ENCODE measurements at regions not wholly inside any gene's neighbourhood (a gene's known extent, or its start where the extent isn't known, plus 50 kb on each side); places are given as distances from the start of the nearest gene placed in this dataset.

- Histone ChIP-seq H3K4me2 (ENCODE audit: low read depth, low read length) (no peak overlapping the region), H3K27ac (ENCODE audit: low read length) (no peak overlapping the region), H3K9ac (ENCODE audit: low read length) (no peak overlapping the region)
Observed at GRCh38 chr2:62343206-62343605, 147.3 kb downstream of the B3GNT2 start.

DNA sequence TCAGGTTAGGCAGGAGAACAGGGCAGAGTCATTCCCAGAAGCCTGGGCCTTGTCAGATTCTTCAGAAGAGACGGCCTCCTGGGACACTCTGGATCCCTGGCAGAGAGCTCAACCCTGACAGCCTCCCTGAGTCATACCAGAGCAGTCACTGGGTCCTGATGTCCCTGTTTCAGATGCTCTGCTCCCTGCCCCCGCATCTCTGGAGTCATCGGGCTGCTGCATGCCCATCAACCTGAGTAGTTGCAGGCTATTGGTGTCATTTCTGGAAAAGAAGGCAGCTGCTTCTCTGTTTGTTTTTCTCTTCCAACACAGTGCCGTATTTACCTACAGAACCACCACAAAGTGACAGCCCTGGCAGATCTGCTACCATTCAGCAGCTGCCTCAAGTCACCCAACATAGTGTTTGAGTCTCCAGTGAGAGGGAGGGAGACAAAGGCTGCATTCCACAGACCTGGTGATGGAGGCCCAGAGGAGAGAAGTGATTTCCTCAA, 145.1 kb downstream of the B3GNT2 start:
- no peaks in the 10 kb centered on the region for H4K20me1 ChIP-seq (ENCODE audit: insufficient read depth, low read length)
- peaks cover 2% of the 10 kb centered on the region; the same call in 1 of the 2 replicates for H3K4me1 ChIP-seq (ENCODE audit: low read length)
- no peaks in the 10 kb centered on the region for H3K36me3 ChIP-seq (replicated peaks; ENCODE audit: insufficient read depth, low read length)
- H3K4me2 ChIP-seq (ENCODE audit: low read depth, low read length) = no peak overlapping the region
- no peaks in the 10 kb centered on the region for H3K79me2 ChIP-seq (ENCODE audit: low read length)
- no peaks in the 10 kb centered on the region for H3K9me3 ChIP-seq (replicated peaks; ENCODE audit: insufficient read depth, low read length)
- TF ChIP-seq EZH2phosphoT487 (IDR thresholded peaks at IDR 0.05; ENCODE audit: low read length) (no peak), CTCF (IDR thresholded peaks at IDR 0.05; ENCODE audit: low read length) (no peak), EZH2 (optimal IDR thresholded peaks at IDR 0.05; ENCODE audit: low read depth, low read length) (no peak)
- H3K27me3 ChIP-seq (replicated peaks; ENCODE audit: insufficient read depth, low read length) = no peaks in the 10 kb centered on the region
- H3F3A ChIP-seq (ENCODE audit: insufficient read depth, low read length) = no peaks in the 10 kb centered on the region
- H3K4me3 ChIP-seq (ENCODE audit: low read length) = no peak overlapping the region
- no peak overlapping the region for H2AFZ ChIP-seq (ENCODE audit: low read length)
- H3K9me2 ChIP-seq (replicated peaks; ENCODE audit: insufficient read depth, low read length) = no peaks in the 10 kb centered on the region
- no peak for DNase-seq
- no peak overlapping the region for H3K9ac ChIP-seq (ENCODE audit: low read length)
- no peak overlapping the region for H3K27ac ChIP-seq (ENCODE audit: low read length)

More at GRCh38 chr2:62343206-62343605, 147.3 kb downstream of the B3GNT2 start:
- no peaks in the 10 kb centered on the region for H4K20me1 ChIP-seq (ENCODE audit: insufficient read depth, low read length)
- H3K36me3 ChIP-seq (replicated peaks; ENCODE audit: insufficient read depth, low read length) = no peaks in the 10 kb centered on the region
- H2AFZ ChIP-seq (ENCODE audit: low read length) = no peak overlapping the region
- TF ChIP-seq CTCF (IDR thresholded peaks at IDR 0.05; ENCODE audit: low read length) (no peak), EZH2 (optimal IDR thresholded peaks at IDR 0.05; ENCODE audit: low read depth, low read length) (no peak), EZH2phosphoT487 (IDR thresholded peaks at IDR 0.05; ENCODE audit: low read length) (no peak)
- H3K4me1 ChIP-seq (ENCODE audit: low read length) = peaks cover 4% of the 10 kb centered on the region; the same call in 1 of the 2 replicates
- no peaks in the 10 kb centered on the region for H3K9me3 ChIP-seq (replicated peaks; ENCODE audit: insufficient read depth, low read length)
- H3K4me3 ChIP-seq (ENCODE audit: low read length) = no peak overlapping the region
- DNase-seq = no peak
- H3K79me2 ChIP-seq (ENCODE audit: low read length) = no peaks in the 10 kb centered on the region
- no peaks in the 10 kb centered on the region for H3K27me3 ChIP-seq (replicated peaks; ENCODE audit: insufficient read depth, low read length)
- H3K9me2 ChIP-seq (replicated peaks; ENCODE audit: insufficient read depth, low read length) = no peaks in the 10 kb centered on the region
- 0 out of 2 replicates have a peak, but pooled peaks cover 5% of the 10 kb centered on the region for H3F3A ChIP-seq (ENCODE audit: insufficient read depth, low read length)

DNA sequence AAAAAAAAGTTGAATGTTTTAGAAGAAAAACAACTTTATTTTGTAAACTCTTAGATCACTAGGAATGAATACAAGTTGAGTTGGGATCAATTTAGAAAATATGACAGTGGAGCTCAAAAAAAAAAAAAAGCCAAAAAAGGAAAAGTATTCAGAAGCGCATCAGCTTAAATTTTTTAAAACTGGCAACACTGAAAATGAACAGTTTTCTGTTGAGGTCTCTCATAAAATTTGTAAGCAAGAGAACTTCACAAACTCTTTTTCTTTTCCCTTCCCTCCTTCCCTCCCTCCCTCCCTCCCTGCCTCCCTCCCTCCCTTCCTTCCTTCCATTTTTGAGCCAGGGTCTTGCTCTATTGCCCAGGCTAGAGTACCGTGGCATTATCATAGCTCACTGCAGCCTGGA, 143.9 kb downstream of the B3GNT2 start:
- Histone ChIP-seq H3K4me3 (ENCODE audit: low read length) (no peak overlapping the region), H3K27me3 (replicated peaks; ENCODE audit: insufficient read depth, low read length) (no peaks in the 10 kb centered on the region), H3K36me3 (replicated peaks; ENCODE audit: insufficient read depth, low read length) (no peaks in the 10 kb centered on the region), H3K9me2 (replicated peaks; ENCODE audit: insufficient read depth, low read length) (no peaks in the 10 kb centered on the region), H3K79me2 (ENCODE audit: low read length) (no peaks in the 10 kb centered on the region), H3K4me2 (ENCODE audit: low read depth, low read length) (no peak overlapping the region), H4K20me1 (ENCODE audit: insufficient read depth, low read length) (no peaks in the 10 kb centered on the region), H3K9ac (ENCODE audit: low read length) (no peak overlapping the region), H2AFZ (ENCODE audit: low read length) (no peak overlapping the region), H3K9me3 (replicated peaks; ENCODE audit: insufficient read depth, low read length) (no peaks in the 10 kb centered on the region), H3K27ac (ENCODE audit: low read length) (no peak overlapping the region), H3F3A (ENCODE audit: insufficient read depth, low read length) (no peaks in the 10 kb centered on the region), H3K4me1 (ENCODE audit: low read length) (peaks cover 12% of the 10 kb centered on the region; the same call in 1 of the 2 replicates)
- no peak for TF ChIP-seq EZH2 (optimal IDR thresholded peaks at IDR 0.05; ENCODE audit: low read depth, low read length)
- no peak for TF ChIP-seq CTCF (IDR thresholded peaks at IDR 0.05; ENCODE audit: low read length)
- TF ChIP-seq EZH2phosphoT487 (IDR thresholded peaks at IDR 0.05; ENCODE audit: low read length) = no peak
- DNase-seq = no peak

All from MM.1S (cell line).